NCI-H1694 (cell line): ENCODE measurements at regions not wholly inside any gene's neighbourhood (a gene's known extent, or its start where the extent isn't known, plus 50 kb on each side); places are given as distances from the start of the nearest gene placed in this dataset.
"Not testable (repeated sequence)": the region's sequence is repeated elsewhere in the genome, so short reads cannot be mapped to it uniquely, and the experiment has no call there.

Experiments
- DNase-seq: peaks from one replicate; lab custom pipeline; 2025; lab: John Stamatoyannopoulos, UW

GRCh38 chr1:218494449-218494852 lies 149.3 kb downstream of the TGFB2 start:
- no peak for DNase-seq

DNA sequence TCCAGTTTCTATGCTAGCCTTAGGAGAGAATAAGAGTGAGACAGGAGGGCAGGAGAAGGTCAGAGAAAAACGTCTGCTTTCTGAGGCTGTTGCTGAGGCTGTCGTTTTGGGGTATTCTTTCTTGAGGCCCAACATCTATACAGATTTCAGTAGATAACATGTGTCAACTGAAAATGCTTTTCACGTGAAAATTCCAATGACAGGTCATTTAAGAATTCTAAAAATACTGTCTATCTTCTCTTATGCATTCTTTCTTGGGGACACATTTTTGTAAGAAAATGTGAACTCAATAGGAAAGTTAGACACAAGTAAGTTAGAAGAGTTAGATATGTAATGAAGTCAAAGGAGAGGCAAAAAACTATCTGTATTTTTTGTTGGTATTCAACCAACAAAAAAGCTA lies 150.8 kb downstream of the TGFB2 start:
- DNase-seq = no peak

DNA sequence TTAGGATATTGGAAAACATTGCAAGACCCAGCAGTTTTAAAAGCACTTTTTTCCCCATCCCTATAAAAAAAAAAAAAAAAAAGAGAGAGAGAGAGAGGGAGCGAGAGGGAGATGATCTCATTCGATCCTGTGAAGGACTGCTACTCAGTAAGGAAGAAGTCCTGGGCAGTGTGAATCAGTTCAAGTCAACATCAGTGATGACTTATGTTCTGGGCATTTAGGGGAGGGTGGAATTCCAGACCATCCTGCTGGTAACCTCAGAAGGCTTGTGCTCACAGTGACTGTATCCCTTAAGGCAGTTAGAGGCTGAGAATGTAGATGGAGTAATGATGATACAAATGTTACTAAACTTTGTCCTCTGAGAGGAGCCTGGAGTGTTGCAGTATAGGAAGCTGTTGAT lies 151.4 kb downstream of the TGFB2 start:
- DNase-seq = no peak

GRCh38 chr1:218498056-218498938 lies 153.2 kb downstream of the TGFB2 start:
- DNase-seq = no peak

DNA sequence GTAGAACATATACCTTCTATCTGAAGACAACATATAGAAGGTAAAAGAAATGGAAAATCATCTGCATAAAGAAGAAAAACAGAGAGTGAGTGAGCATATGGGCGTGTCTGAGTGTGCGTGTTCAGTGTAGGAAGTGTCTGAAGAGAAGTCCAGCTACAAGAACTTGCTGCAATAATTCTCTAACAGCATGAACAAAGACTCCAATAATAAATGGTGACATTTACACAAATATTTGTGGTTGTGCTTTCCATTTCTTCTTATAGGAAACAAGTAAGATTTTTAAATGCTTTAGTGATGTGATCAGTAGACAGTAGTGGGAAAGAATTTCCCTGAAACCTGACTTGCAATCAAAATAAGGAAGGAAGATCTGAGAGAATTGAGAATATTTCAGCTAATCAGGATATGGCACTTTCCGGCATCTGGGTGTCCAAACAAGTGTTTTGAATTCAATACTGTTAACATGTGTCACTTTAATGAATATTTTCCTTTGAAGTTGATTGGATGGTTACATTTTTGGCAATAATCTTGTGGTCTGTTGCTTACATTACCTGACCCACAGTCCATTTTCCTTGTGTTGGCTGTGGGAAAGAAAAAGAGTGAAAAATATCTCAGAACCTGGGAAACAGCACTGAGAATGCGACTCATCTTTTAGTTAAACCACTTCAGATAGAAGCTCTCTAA lies 154.0 kb downstream of the TGFB2 start:
- no peak for DNase-seq

GRCh38 chr1:218499911-218500310 lies 154.8 kb downstream of the TGFB2 start:
- DNase-seq = no peak

DNA sequence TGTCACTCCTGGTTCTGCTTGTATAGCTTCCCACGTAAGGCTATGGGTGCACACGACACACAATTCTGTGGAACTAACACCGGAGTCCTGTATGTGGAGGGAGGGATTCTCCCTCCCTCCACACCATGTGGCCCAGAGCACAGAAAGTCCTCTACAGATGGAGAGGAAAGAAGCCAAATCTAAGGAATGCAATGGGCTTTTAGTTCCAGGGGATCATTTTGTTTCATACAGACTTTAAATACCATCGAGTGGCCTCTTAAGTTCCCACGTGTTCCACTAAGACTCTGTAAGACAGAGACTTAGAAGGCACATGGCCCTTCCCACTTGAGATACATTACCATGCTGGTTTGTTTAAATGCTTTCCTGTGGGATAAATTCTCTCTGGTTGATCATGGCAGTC lies 156.0 kb downstream of the TGFB2 start:
- no peak for DNase-seq

DNA sequence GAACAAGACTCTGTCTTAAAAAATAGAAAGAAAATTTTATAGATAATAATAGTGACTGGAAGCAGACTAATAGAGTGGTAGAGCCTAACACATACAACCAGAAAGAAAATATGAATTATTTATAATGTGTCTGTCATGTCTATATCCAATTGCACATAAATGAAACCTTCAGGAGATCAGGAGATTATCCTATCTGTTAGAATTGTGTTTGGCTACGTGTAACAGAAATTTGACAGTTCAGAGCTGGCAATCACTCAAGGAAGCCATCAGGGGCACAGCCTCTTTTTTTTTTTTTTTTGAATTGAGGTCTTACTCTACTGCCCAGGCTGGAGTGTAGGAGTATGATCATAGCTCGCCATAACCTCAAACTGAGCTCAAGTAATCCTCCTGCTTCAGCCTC lies 157.2 kb downstream of the TGFB2 start:
- no peak for DNase-seq

DNA sequence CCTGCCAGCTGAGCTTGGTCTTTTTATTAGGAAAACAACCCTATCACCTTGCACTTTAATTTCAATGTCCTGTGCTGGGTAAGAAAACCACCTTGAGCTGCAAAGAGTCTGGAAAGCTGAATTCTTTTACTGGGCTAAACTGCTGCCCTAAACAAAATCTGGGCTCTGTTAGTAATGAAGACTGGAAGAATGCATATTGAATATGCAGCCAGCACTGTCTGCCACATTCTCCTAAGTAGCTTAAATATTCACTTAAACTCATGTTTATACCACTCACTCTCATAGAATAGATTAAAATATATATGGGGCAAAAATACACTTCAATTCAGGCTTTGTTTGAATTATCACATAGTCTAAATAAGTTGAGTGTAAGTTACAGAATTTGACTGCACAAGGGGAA lies 158.0 kb downstream of the TGFB2 start:
- no peak for DNase-seq

GRCh38 chr1:218507355-218508002 lies 162.3 kb downstream of the TGFB2 start:
- DNase-seq = no peak

DNA sequence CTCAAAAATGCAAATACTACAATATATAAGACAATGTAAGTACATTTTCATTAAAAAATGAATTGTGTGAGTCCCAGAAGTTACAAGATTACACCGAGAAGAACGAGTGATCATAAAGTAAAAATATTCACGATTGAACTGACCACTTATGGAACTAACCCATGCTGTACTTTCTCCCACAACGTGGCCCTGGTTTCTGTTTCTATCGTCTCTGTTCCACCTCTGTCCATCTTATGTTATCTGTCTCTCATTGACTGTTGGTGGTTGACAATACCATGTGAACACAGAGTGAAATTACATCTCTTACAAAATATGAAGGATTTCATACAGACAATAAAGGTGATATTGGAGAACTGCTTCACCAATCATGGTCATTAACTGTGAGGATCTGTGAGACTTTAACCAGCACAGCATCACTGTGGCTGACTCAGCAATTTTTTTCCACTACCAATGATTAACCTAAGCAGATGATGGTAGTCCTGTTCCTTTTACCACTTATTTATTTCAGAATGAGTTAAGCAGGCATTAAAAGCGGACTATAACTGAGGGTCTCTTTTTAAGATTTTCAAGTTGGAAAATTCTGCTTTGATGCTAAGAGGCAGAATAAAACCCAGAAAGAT lies 165.1 kb downstream of the TGFB2 start:
- no peak for DNase-seq

GRCh38 chr1:218513328-218513727 lies 168.2 kb downstream of the TGFB2 start:
- no peak for DNase-seq

DNA sequence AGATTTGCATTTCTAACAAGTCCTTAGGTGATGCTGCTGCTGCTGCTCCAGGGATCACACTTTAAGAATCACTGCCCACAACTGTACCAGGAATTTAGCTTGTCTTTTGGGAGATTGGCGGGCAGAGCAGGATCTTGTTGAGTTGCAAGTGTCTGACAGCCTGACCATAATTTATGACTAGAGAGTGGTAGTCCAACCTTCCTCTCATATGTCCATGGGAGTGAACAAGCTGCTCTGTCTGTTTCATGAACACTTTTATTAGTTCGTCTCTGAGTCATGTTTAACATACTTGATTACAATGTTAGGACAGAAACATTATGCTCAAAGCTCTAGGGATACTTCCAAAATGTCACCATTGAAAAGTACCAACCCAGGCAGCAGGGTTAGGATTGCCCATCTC lies 169.6 kb downstream of the TGFB2 start:
- no peak for DNase-seq

DNA sequence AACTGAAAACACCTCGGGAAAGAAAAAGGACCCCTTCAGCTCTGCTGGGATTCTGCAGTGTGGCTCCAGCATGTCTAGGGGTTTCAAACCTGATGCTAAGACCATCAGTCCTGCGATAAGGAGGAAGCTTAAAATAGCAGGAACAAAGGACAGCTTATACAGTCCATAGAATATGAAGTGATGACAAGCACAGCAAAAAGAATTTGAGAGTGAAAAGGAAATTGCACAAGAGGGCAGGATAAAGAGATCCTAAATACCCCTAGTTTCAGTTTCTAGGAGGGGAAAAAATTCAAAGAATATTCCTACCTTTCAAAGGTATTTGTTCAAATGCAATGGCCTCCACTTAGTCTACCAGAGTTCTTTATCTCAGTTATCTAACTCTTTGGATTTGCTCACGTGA lies 171.4 kb downstream of the TGFB2 start:
- DNase-seq = no peak

- DNase-seq = no peak
These were observed 172.3 kb downstream of the TGFB2 start for GRCh38 chr1:218517459-218517858.

- no peak for DNase-seq
These were observed 173.1 kb downstream of the TGFB2 start for GRCh38 chr1:218518216-218518740.

- not testable (repeated sequence) for DNase-seq
These were observed 175.5 kb downstream of the TGFB2 start for GRCh38 chr1:218520646-218521045.

DNA sequence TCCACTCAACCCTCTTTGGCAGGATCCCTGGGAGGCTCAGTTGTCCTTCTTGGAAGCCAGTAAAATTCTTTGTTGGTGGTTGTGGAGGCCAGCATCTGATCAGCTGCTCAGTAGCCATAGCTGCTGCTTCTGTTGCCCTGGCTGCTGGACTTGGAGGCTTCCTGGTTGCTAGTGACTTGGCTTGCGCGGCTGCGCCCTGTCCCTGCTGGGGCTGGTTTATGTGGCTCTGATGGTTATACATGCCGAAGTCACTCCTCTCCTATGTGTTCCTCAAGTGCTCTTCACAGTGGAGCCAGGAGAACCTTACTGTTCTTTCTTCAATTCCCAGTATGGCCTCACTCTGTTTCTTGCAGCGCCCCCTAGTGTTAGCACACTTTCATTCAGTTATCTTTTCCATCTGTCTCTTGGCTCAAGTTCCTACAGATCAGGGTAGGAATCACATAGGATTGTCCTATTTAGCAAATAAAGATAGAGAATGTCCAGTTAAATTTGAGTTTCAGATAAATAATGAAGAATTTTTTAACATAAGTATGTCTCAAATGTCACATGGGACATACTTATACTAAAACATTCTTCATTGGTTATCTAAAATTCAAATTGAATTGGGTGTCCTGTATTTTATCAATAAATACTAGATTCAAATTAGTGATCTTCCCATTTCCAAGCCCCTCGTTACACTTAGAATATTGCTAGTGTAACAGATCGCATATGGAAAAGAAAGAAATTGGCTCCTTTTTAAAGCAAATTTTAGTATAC lies 176.5 kb downstream of the TGFB2 start:
- no peak for DNase-seq

- DNase-seq = no peak
These were observed 179.4 kb downstream of the TGFB2 start for GRCh38 chr1:218524526-218524925.

DNA sequence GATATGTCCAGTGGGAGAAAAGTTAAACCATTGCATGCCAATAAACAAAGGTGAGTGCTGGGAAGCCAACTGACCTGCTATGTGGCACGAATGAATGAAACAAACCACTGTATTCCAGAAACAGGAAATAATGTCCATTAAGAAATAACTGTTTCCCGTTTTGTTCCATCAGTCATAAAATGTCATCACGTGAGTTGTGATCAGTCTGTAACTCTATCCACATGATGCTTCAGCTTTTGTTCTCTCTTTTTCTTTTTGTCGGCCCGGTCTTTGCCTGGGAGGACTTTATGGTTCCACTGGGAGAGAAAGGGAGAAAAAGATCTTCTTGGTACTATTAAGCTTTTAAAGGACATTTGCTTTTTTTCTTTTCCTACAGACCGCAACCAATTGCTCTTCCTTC lies 179.9 kb downstream of the TGFB2 start:
- DNase-seq = no peak

DNA sequence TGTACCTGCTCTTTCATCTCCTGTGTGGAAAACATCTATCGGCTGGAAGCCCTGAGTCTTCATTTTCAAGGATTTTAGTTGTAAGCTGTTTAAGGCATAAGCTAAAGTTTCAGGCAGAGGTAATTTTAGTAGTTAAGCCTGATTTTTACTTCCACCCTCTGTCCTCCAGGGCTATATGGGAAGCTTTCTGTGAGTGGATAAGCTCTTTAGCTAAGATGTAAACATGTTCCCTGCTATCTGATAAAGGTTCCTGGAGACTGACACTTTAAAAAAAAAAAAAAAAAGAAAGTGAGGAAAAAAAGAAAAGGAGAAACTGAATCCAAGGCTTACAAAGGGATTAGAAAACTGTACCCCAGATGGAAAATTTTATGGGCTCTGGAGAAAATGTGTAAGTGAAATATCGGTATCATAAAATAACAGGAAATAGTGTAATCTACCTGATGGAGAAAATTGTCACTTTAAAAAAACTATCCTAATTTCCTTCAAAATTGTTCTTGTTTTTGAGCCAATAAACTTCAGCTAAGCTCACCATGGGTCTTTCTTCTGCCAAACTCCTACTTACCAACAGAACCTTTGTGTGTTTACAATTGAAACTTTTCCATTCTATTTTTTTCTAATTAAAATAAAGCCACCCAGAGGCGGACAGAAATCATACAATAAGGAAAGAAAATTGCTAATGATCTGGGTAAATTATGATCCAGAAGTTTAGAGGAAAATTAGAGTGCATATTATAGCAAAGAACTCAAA lies 180.5 kb downstream of the TGFB2 start:
- no peak for DNase-seq
